Esophagus muscularis mucosa (tissue), 3 donors: ENCODE measurements at regions not wholly inside any gene's neighbourhood (a gene's known extent, or its start where the extent isn't known, plus 50 kb on each side); places are given as distances from the start of the nearest gene placed in this dataset.

ENCODE experiments used
- POLR2A ChIP-seq: fragments of 450-650 bp; IDR thresholded peaks from one replicate; pipeline ENCODE4 v1.6.1; 2017; ENCODE audit warnings: antibody characterized with exemption, moderate library complexity, mild to moderate bottlenecking, low read depth
- TF ChIP-seq, protein P1 (sequence below), 3 experiments: fragments of 200-600 bp in 2 of 3; fragments of 450-650 bp in 1 of 3; sonication (generic) in 2 of 3; IDR thresholded peaks; one replicate each; pipeline ENCODE4 v1.5.1; 2017 to 2019; ENCODE audit warnings: antibody characterized with exemption in 3 of 3, mild to moderate bottlenecking in 2 of 3, moderate library complexity in 1 of 3

DNA sequence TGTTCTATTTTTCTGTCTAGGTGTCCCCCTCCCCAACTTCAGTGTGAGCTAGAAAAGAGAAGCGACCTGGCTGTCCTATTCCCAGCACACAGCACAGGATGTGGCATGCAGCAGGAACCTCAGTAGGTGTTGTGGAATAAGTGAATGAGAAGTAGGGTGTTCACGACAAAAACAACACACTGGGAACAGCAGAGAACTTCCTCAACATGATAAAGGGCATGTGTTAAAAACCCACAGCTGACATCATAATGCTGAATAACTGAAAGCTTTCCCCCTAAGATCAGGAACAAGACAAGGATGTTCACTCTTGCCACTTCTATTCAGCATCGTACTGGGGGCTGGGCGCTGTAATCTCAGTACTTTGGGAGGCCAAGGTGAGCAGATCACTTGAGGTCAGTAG is 155.6 kb upstream of the ZNF618 start:
- TF ChIP-seq, protein P1, sequence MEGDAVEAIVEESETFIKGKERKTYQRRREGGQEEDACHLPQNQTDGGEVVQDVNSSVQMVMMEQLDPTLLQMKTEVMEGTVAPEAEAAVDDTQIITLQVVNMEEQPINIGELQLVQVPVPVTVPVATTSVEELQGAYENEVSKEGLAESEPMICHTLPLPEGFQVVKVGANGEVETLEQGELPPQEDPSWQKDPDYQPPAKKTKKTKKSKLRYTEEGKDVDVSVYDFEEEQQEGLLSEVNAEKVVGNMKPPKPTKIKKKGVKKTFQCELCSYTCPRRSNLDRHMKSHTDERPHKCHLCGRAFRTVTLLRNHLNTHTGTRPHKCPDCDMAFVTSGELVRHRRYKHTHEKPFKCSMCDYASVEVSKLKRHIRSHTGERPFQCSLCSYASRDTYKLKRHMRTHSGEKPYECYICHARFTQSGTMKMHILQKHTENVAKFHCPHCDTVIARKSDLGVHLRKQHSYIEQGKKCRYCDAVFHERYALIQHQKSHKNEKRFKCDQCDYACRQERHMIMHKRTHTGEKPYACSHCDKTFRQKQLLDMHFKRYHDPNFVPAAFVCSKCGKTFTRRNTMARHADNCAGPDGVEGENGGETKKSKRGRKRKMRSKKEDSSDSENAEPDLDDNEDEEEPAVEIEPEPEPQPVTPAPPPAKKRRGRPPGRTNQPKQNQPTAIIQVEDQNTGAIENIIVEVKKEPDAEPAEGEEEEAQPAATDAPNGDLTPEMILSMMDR (IDR thresholded peaks at IDR 0.05) = no peak
- no peak for TF ChIP-seq POLR2A
